Gastrocnemius medialis (tissue), 4 donors: ENCODE measurements at regions not wholly inside any gene's neighbourhood (a gene's known extent, or its start where the extent isn't known, plus 50 kb on each side); places are given as distances from the start of the nearest gene placed in this dataset.

Experiments
- CTCF ChIP-seq, 5 experiments: fragments of 450-650 bp in 3 of 5; fragments of 200-600 bp in 2 of 5; sonication (generic) in 2 of 5; IDR thresholded peaks in 4 of 5; conservative IDR thresholded peaks in 1 of 5; 1 replicate in 4 of 5; 2 replicates in 1 of 5; pipeline ENCODE4 v1.5.1; 2016 to 2019; ENCODE audit warnings: antibody characterized with exemption in 5 of 5, mild to moderate bottlenecking in 3 of 5, moderate library complexity in 3 of 5
- POLR2A ChIP-seq, 2 donors: fragments of 450-650 bp; IDR thresholded peaks; one replicate each; pipeline ENCODE4 v1.6.1; 2017; ENCODE audit warnings: antibody characterized with exemption in 2 of 2, mild to moderate bottlenecking in 2 of 2, moderate library complexity in 2 of 2

DNA sequence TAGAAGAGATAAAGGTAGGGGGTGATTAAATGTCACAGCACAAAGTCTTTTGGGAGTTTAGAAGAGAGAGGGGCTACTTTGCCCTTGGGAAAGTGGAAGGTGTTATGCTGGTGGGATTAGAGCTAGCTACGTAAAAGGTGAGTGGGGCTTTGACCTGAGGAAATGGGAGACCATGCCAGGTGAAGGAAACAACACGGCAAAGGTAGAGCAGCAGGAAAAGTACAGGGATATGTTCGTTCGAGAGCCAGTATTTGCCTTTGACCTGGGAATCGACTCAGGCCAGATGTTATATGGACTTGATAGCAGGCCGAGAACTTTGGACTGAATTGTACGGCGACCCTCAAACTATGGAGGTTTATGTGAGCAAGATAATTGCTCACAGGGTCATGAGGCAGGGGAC, 55.7 kb upstream of the ACKR3 start:
- TF ChIP-seq CTCF (IDR thresholded peaks at IDR 0.05 in 4 of 5, conservative IDR thresholded peaks at IDR 0.05 in 1 of 5) (no peak), POLR2A (IDR thresholded peaks at IDR 0.05) (no peak)
